ENCODE measurements at regions not wholly inside any gene's neighbourhood (a gene's known extent, or its start where the extent isn't known, plus 50 kb on each side); places are given as distances from the start of the nearest gene placed in this dataset.
A peak's percentile ranks its signal among the peaks of the same experiment; 100 is the strongest.

- TF ChIP-seq POLR2AphosphoS5 (IDR thresholded peaks at IDR 0.05; ENCODE audit: low read depth, low read length) = no peak
- TF ChIP-seq REST (IDR thresholded peaks at IDR 0.05; ENCODE audit: insufficient read depth in 1 of 2, low read depth in 2 of 2, low read length in 2 of 2) = no peak
- TF ChIP-seq FOXP2 (optimal IDR thresholded peaks at IDR 0.05; ENCODE audit: borderline replicate concordance, extremely low read depth, extremely low read length, insufficient read depth) = no peak
- no peak for TF ChIP-seq SIN3A (IDR thresholded peaks at IDR 0.05; ENCODE audit: borderline replicate concordance, insufficient read depth, low read length)
- no peak for TF ChIP-seq TAF1 (IDR thresholded peaks at IDR 0.05; ENCODE audit: borderline replicate concordance, insufficient read depth, low read length)
Measured at GRCh38 chr2:38178119-38178518, 102.2 kb upstream of the CYP1B1 start.

GRCh38 chr2:38176619-38177021 lies 100.7 kb upstream of the CYP1B1 start:
- TF ChIP-seq FOXP2 (optimal IDR thresholded peaks at IDR 0.05; ENCODE audit: borderline replicate concordance, extremely low read depth, extremely low read length, insufficient read depth) (peak; percentile 59), POLR2AphosphoS5 (IDR thresholded peaks at IDR 0.05; ENCODE audit: low read depth, low read length) (no peak), TAF1 (IDR thresholded peaks at IDR 0.05; ENCODE audit: borderline replicate concordance, insufficient read depth, low read length) (no peak)

GRCh38 chr2:38174646-38175423 lies 98.9 kb upstream of the CYP1B1 start:
- TF ChIP-seq POLR2AphosphoS5 (IDR thresholded peaks at IDR 0.05; ENCODE audit: low read depth, low read length) (no peak), REST (IDR thresholded peaks at IDR 0.05; ENCODE audit: insufficient read depth in 1 of 2, low read depth in 2 of 2, low read length in 2 of 2) (no peak), SIN3A (IDR thresholded peaks at IDR 0.05; ENCODE audit: borderline replicate concordance, insufficient read depth, low read length) (no peak), FOXP2 (optimal IDR thresholded peaks at IDR 0.05; ENCODE audit: borderline replicate concordance, extremely low read depth, extremely low read length, insufficient read depth) (no peak), TAF1 (IDR thresholded peaks at IDR 0.05; ENCODE audit: borderline replicate concordance, insufficient read depth, low read length) (no peak)

GRCh38 chr2:38174131-38174530 lies 98.2 kb upstream of the CYP1B1 start:
- no peak for TF ChIP-seq POLR2AphosphoS5 (IDR thresholded peaks at IDR 0.05; ENCODE audit: low read depth, low read length)
- TF ChIP-seq SIN3A (IDR thresholded peaks at IDR 0.05; ENCODE audit: borderline replicate concordance, insufficient read depth, low read length) = no peak
- TF ChIP-seq TAF1 (IDR thresholded peaks at IDR 0.05; ENCODE audit: borderline replicate concordance, insufficient read depth, low read length) = no peak
- TF ChIP-seq REST (IDR thresholded peaks at IDR 0.05; ENCODE audit: insufficient read depth in 1 of 2, low read depth in 2 of 2, low read length in 2 of 2) = no peak
- TF ChIP-seq FOXP2 (optimal IDR thresholded peaks at IDR 0.05; ENCODE audit: borderline replicate concordance, extremely low read depth, extremely low read length, insufficient read depth) = no peak

- no peak for TF ChIP-seq REST (IDR thresholded peaks at IDR 0.05; ENCODE audit: insufficient read depth in 1 of 2, low read depth in 2 of 2, low read length in 2 of 2)
- TF ChIP-seq TAF1 (IDR thresholded peaks at IDR 0.05; ENCODE audit: borderline replicate concordance, insufficient read depth, low read length) = no peak
- TF ChIP-seq SIN3A (IDR thresholded peaks at IDR 0.05; ENCODE audit: borderline replicate concordance, insufficient read depth, low read length) = no peak
- no peak for TF ChIP-seq FOXP2 (optimal IDR thresholded peaks at IDR 0.05; ENCODE audit: borderline replicate concordance, extremely low read depth, extremely low read length, insufficient read depth)
- no peak for TF ChIP-seq POLR2AphosphoS5 (IDR thresholded peaks at IDR 0.05; ENCODE audit: low read depth, low read length)
Measured at GRCh38 chr2:38173683-38174082, 97.7 kb upstream of the CYP1B1 start.

Data from PFSK-1 (cell line).